ENCODE measurements at regions not wholly inside any gene's neighbourhood (a gene's known extent, or its start where the extent isn't known, plus 50 kb on each side); places are given as distances from the start of the nearest gene placed in this dataset.

GRCh38 chr20:52806918-52807317 lies 165.2 kb upstream of the TSHZ2 start:
- TF ChIP-seq POLR2A (IDR thresholded peaks at IDR 0.05; ENCODE audit: low read depth, low read length) = no peak
- no peak for TF ChIP-seq TAF1 (IDR thresholded peaks at IDR 0.05; ENCODE audit: low read depth, low read length)
- TF ChIP-seq SPI1 (IDR thresholded peaks at IDR 0.05; ENCODE audit: low read depth, low read length) = no peak
